Upper lobe of left lung (tissue), 6 donors: ENCODE measurements at regions not wholly inside any gene's neighbourhood (a gene's known extent, or its start where the extent isn't known, plus 50 kb on each side); places are given as distances from the start of the nearest gene placed in this dataset.
A peak's percentile ranks its signal among the peaks of the same experiment; 100 is the strongest.

Source experiments
- ATAC-seq, 2 donors: fragments of 200-7000 bp; cut with Tn5 transposase; one replicate each; pipeline ENCODE4 v1.9.1; 2022; ENCODE audit warnings: mild to moderate bottlenecking in 2 of 2, moderate library complexity in 2 of 2; ENCODE audit not compliant: low FRiP score in 2 of 2
- DNase-seq, 2 donors: peaks; one replicate each; pipeline ENCODE4 v3.0.0-alpha.2; 2019 to 2020
- H3K27ac ChIP-seq, 4 donors: fragments of 200-600 bp; sonication (generic); one replicate each; pipeline ENCODE4 v1.5.1; 2016 to 2019
- H3K27me3 ChIP-seq, 4 donors: fragments of 200-600 bp; sonication (generic); one replicate each; pipeline ENCODE4 v1.5.1; 2017 to 2019
- H3K36me3 ChIP-seq, 4 donors: fragments of 200-600 bp; sonication (generic); one replicate each; pipeline ENCODE4 v1.5.1; 2016 to 2019
- H3K4me1 ChIP-seq, 4 donors: fragments of 200-600 bp; sonication (generic); one replicate each; pipeline ENCODE4 v1.5.1; 2018 to 2019
- H3K4me3 ChIP-seq, 4 donors: fragments of 200-600 bp; sonication (generic); one replicate each; pipeline ENCODE4 v1.5.1; 2017 to 2019; ENCODE audit warnings: mild to moderate bottlenecking in 2 of 4, moderate library complexity in 1 of 4
- H3K9me3 ChIP-seq, 4 donors: fragments of 200-600 bp; sonication (generic); one replicate each; pipeline ENCODE4 v1.5.1; 2018 to 2019
- CTCF ChIP-seq, 6 experiments: fragments of 450-650 bp in 4 of 6; fragments of 200-600 bp in 2 of 6; sonication (generic) in 2 of 6; IDR thresholded peaks; one replicate each; pipeline ENCODE4 v1.5.1; 2016 to 2019; ENCODE audit warnings: antibody characterized with exemption in 6 of 6
- EP300 ChIP-seq, 4 donors: sonication (generic); formaldehyde crosslinking; IDR thresholded peaks; one replicate each; pipeline ENCODE4 v1.5.1; 2017; ENCODE audit warnings: antibody characterized with exemption in 4 of 4, control low read depth in 2 of 4
- POLR2A ChIP-seq, 4 donors: fragments of 450-650 bp; IDR thresholded peaks; one replicate each; pipeline ENCODE4 v1.5.1; 2016 to 2017; ENCODE audit warnings: antibody characterized with exemption in 4 of 4, mild to moderate bottlenecking in 2 of 4
- POLR2AphosphoS5 ChIP-seq, 2 donors: sonication (generic); formaldehyde crosslinking; IDR thresholded peaks; one replicate each; pipeline ENCODE4 v1.5.1; 2017; ENCODE audit warnings: antibody characterized with exemption in 2 of 2
- WGBS, 2 donors: methylation state at CpG; one replicate each; pipeline ENCODE4 v1.1.5; 2017 to 2018; 5-methylcytosine and 5-hydroxymethylcytosine counted together
- donor health status: DM: no; HTN: no; CAD: no; lungs with moderate emphysema.
- donor health status: DM: no; HTN: yes; CAD: no; lungs with severe emphysema.

DNA sequence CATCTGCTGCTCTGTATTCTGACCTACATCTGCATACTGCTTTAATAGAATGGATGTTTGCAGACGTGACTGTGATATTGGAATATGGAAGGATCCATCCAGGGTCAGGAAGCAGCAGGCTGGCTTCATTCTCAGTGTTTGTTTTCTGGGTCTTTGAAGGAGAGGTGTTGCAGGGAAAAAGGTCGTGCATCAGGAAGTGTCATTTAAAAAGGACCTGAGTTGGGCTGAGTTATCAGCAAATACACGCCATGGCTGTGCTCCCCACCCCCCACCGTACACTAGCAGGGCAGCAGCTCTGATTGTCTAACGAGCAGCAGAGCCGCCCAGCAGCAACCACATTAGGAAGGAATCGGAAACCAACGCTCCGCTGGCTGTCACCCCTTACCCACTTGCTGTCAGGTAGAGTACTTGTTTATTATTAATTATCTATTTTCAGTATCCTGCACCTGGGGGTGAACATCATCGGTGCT is 63.1 kb upstream of the STEAP1B start:
- peak overlapping the region in 3 of 4 donors; percentile 56 to 89 (median 70) for H3K27ac ChIP-seq
- WGBS, 2 donors, result 8 to 17% methylated on average over 9 to 10 of the region's 10 CpGs
- no peak for TF ChIP-seq EP300 (IDR thresholded peaks at IDR 0.05)
- no peak for TF ChIP-seq POLR2AphosphoS5 (IDR thresholded peaks at IDR 0.05)
- no peak for TF ChIP-seq POLR2A (IDR thresholded peaks at IDR 0.05)
- no peak for TF ChIP-seq CTCF (IDR thresholded peaks at IDR 0.05)

DNA sequence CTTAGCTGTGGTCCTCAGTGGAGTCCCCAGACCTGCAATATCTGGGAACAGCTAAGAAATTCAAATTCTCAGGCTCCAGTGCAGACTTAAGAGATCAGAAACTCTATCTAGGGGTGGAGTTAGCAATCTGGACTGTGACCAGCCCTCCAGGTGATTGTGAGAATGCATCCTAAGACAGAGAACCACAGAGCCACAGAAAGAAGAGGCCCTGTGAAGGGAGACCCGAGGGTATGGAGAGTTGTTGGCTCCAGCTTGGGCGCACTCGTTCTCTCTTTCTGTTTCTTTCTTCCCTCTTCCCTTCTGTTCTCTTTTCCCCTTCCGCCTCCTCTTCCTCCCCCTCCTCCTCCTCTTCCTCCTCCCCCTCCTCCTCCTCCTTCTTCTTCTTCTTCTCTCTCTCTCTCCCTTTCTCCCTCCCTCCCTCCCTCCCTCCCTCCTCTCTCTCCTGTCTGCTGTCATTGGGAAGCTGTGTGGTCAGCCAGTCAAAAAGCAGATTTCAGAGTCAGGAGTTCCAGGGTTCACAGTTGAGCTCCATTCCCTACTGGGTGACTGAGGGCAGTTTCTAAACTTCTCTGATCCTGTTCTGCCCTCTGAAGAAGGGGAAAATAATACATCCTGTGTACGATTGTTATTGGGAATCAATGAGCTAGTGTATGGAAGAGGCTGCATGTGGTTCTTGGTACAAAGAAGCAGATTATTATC is 62.1 kb upstream of the STEAP1B start:
- no peak for DNase-seq

More for the DNA sequence above, 63.1 kb upstream of the STEAP1B start:
- no peak for DNase-seq
- ATAC-seq, result no peak
- Histone ChIP-seq H3K36me3 (no peaks in the 10 kb centered on the region), H3K9me3 (no peaks in the 10 kb centered on the region), H3K4me3 (peak overlapping the region in 2 of 4 donors; percentile 12 to 30), H3K27me3 (no peaks in the 10 kb centered on the region), H3K4me1 (peaks cover 44 to 67% (median 62%) of the 10 kb centered on the region in 4 donors)

GRCh38 chr7:22561321-22561811 is 61.4 kb upstream of the STEAP1B start:
- H3K27ac ChIP-seq, result peak overlapping the region; percentile 37 to 82 (median 48)
- peak in 2 of 4 donors; percentile 47 to 52 for TF ChIP-seq EP300 (IDR thresholded peaks at IDR 0.05)
- TF ChIP-seq POLR2A (IDR thresholded peaks at IDR 0.05), result no peak
- TF ChIP-seq POLR2AphosphoS5 (IDR thresholded peaks at IDR 0.05), result peak; percentile 61 to 76
- H3K9me3 ChIP-seq, result no peaks in the 10 kb centered on the region
- H3K27me3 ChIP-seq, result no peaks in the 10 kb centered on the region
- ATAC-seq (peak; percentile 80 to 84), DNase-seq (peak; percentile 63 to 74)
- no peaks in the 10 kb centered on the region for H3K36me3 ChIP-seq
- no peak overlapping the region for H3K4me3 ChIP-seq
- H3K4me1 ChIP-seq, result peaks cover 44 to 67% (median 61%) of the 10 kb centered on the region in 4 donors
- 14 to 35% methylated on average over 13 of the region's 13 CpGs for WGBS, 2 donors

More for the DNA sequence above, 62.1 kb upstream of the STEAP1B start:
- ATAC-seq, result no peak
- Histone ChIP-seq H3K36me3 (no peaks in the 10 kb centered on the region), H3K4me1 (peaks cover 44 to 67% (median 62%) of the 10 kb centered on the region in 4 donors), H3K9me3 (no peaks in the 10 kb centered on the region), H3K4me3 (no peak overlapping the region), H3K27ac (peak overlapping the region; percentile 37 to 82 (median 48)), H3K27me3 (no peaks in the 10 kb centered on the region)
- WGBS, 2 donors, result 56 to 58% methylated on average over 5 of the region's 5 CpGs
- no peak for TF ChIP-seq EP300 (IDR thresholded peaks at IDR 0.05)
- TF ChIP-seq CTCF (IDR thresholded peaks at IDR 0.05), result no peak

- Histone ChIP-seq H3K4me3 (no peak overlapping the region), H3K27ac (no peak overlapping the region), H3K27me3 (no peaks in the 10 kb centered on the region), H3K9me3 (no peaks in the 10 kb centered on the region), H3K4me1 (peaks cover 30 to 54% (median 47%) of the 10 kb centered on the region in 4 donors), H3K36me3 (no peaks in the 10 kb centered on the region)
- ATAC-seq, result peak; percentile 78 to 85
- peak in 1 of 2 donors; percentile 71 for DNase-seq
- 42 to 46% methylated on average over 13 of the region's 13 CpGs for WGBS, 2 donors
- TF ChIP-seq CTCF (IDR thresholded peaks at IDR 0.05) (peak; percentile 78 to 93 (median 88)), EP300 (IDR thresholded peaks at IDR 0.05) (no peak)
Observed at GRCh38 chr7:22559829-22560489, 60.0 kb upstream of the STEAP1B start.

DNA sequence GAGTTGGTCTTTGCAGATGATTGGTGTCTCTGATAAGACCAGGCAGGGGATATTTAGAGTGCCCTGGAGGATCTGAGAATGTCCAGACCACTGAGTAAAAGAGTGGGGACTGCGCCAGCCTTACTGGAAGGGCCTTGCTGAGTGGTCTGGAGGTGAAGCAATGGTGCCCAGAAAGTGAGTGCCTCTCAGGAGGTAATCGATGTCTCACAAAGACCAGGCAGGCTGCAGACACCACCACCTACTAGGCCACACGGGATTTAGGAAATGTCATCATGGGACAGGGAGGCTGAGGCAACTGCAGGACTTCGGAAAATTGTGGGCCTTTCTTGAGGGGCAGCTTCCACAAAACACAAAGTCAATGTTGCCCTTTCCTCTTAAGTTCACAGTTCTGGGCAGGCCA is 57.2 kb upstream of the STEAP1B start:
- 93 to 96% methylated on average over 3 to 4 of the region's 4 CpGs for WGBS, 2 donors
- H3K4me3 ChIP-seq, result no peak overlapping the region

More for the DNA sequence above, 57.2 kb upstream of the STEAP1B start:
- TF ChIP-seq EP300 (IDR thresholded peaks at IDR 0.05) (no peak), POLR2A (IDR thresholded peaks at IDR 0.05) (no peak), POLR2AphosphoS5 (IDR thresholded peaks at IDR 0.05) (no peak), CTCF (IDR thresholded peaks at IDR 0.05) (no peak)
- Histone ChIP-seq H3K4me1 (peaks cover 7 to 26% (median 19%) of the 10 kb centered on the region in 4 donors), H3K27ac (no peak overlapping the region), H3K27me3 (no peaks in the 10 kb centered on the region), H3K9me3 (no peaks in the 10 kb centered on the region), H3K36me3 (no peaks in the 10 kb centered on the region)
- DNase-seq (no peak), ATAC-seq (no peak)
